H1 (cell line): ENCODE measurements at regions not wholly inside any gene's neighbourhood (a gene's known extent, or its start where the extent isn't known, plus 50 kb on each side); places are given as distances from the start of the nearest gene placed in this dataset.

Experiments
- CREB1 ChIP-seq: IDR thresholded peaks from 2 replicates; pipeline ENCODE4 v1.6.1; 2012; ENCODE audit warnings: inconsistent platforms
- TF ChIP-seq, protein P1 (sequence below), 3 experiments: IDR thresholded peaks; 1 replicate in 2 of 3; 2 replicates in 1 of 3; pipeline versions ENCODE4 v1.5.1 to v1.6.1; 2011; ENCODE audit warnings: low read length in 3 of 3, mild to moderate bottlenecking in 3 of 3, inconsistent platforms in 2 of 3, low read depth in 1 of 3, moderate library complexity in 1 of 3; ENCODE audit not compliant: insufficient read depth in 1 of 3; ENCODE audit errors: control extremely low read depth in 1 of 3

- TF ChIP-seq CREB1: no peak
- TF ChIP-seq, protein P1, sequence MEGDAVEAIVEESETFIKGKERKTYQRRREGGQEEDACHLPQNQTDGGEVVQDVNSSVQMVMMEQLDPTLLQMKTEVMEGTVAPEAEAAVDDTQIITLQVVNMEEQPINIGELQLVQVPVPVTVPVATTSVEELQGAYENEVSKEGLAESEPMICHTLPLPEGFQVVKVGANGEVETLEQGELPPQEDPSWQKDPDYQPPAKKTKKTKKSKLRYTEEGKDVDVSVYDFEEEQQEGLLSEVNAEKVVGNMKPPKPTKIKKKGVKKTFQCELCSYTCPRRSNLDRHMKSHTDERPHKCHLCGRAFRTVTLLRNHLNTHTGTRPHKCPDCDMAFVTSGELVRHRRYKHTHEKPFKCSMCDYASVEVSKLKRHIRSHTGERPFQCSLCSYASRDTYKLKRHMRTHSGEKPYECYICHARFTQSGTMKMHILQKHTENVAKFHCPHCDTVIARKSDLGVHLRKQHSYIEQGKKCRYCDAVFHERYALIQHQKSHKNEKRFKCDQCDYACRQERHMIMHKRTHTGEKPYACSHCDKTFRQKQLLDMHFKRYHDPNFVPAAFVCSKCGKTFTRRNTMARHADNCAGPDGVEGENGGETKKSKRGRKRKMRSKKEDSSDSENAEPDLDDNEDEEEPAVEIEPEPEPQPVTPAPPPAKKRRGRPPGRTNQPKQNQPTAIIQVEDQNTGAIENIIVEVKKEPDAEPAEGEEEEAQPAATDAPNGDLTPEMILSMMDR (IDR thresholded peaks at IDR 0.05; ENCODE audit: control extremely low read depth in 1 of 3, insufficient read depth in 1 of 3, low read depth in 1 of 3, low read length in 3 of 3): no peak
These were observed 361.8 kb downstream of the GATA3 start for GRCh38 chr10:8416192-8416701.
